HepG2 (cell line): ENCODE measurements at regions not wholly inside any gene's neighbourhood (a gene's known extent, or its start where the extent isn't known, plus 50 kb on each side); places are given as distances from the start of the nearest gene placed in this dataset.

Source experiments
- CHD2 ChIP-seq: IDR thresholded peaks from 2 replicates; pipeline ENCODE4 v1.6.1; 2011; ENCODE audit warnings: low read depth, low read length, improper control_type of control experiment
- CTCF ChIP-seq: sonication (generic); formaldehyde crosslinking; IDR thresholded peaks from 2 replicates; pipeline ENCODE4 v1.5.0; 2020; ENCODE audit warnings: mild to moderate bottlenecking, missing genetic modification reagents, moderate library complexity
- NR3C1 ChIP-seq: sonication (generic); formaldehyde crosslinking; IDR thresholded peaks from 2 replicates; pipeline ENCODE4 v1.4.0; 2020; ENCODE audit warnings: missing genetic modification reagents
- POLR2A ChIP-seq, 2 experiments: IDR thresholded peaks; 2 replicates each; pipeline ENCODE4 v1.6.1; 2011; ENCODE audit warnings: low read depth in 2 of 2, low read length in 2 of 2, mild to moderate bottlenecking in 1 of 2, moderate library complexity in 1 of 2; ENCODE audit not compliant: insufficient read depth in 1 of 2
- UBTF ChIP-seq: sonication (generic); formaldehyde crosslinking; IDR thresholded peaks from 2 replicates; pipeline ENCODE4 v1.4.0; 2020; ENCODE audit warnings: mild to moderate bottlenecking, missing genetic modification reagents
- ZNF24 ChIP-seq: fragments of 450-650 bp; IDR thresholded peaks from 2 replicates; pipeline ENCODE4 v1.6.1; 2017; ENCODE audit warnings: antibody characterized with exemption, mild to moderate bottlenecking

- TF ChIP-seq UBTF (no peak), POLR2A (IDR thresholded peaks at IDR 0.05; ENCODE audit: insufficient read depth in 1 of 2, low read depth in 2 of 2, low read length in 2 of 2) (no peak), CTCF (no peak), ZNF24 (no peak), CHD2 (no peak), NR3C1 (CRISPR knock-in tag) (no peak)
Observed at GRCh38 chr4:81359207-81359606, 112.5 kb downstream of the RASGEF1B start.
